HepG2 (cell line): ENCODE measurements at regions not wholly inside any gene's neighbourhood (a gene's known extent, or its start where the extent isn't known, plus 50 kb on each side); places are given as distances from the start of the nearest gene placed in this dataset.

ENCODE experiments used
- ATAC-seq: fragments of 200-7000 bp; cut with Tn5 transposase; 3 replicates; pipeline ENCODE4 v1.9.1; 2020; ENCODE audit warnings: mild to moderate bottlenecking, moderate library complexity
- BruUV-seq: library from RNA; stranded (reverse); fragments of 400-500 nt; replicated peaks from 2 replicates; lab custom pipeline; 2021; lab: Mats Ljungman, UMichigan
- CTCF ChIA-PET: fragments of 300-600 bp; formaldehyde crosslinking; extraction: SDS; loops from one replicate; lab custom pipeline; 2021; ENCODE audit warnings: low total read pairs, inconsistent platforms, low intra/inter-chr PET ratio; lab: Yijun Ruan, JAX
- POLR2A ChIA-PET: fragments of 350-600 bp; sonication (Branson Sonifier 250); formaldehyde crosslinking; loops from one replicate; lab custom pipeline; 2020; ENCODE audit warnings: antibody characterized with exemption, inconsistent platforms; lab: Yijun Ruan, JAX
- DNase-seq: peaks from one replicate; pipeline ENCODE4 v3.0.0-alpha.2; 2015; ENCODE audit warnings: low spot score
- FAIRE-seq: peaks from 3 replicates; lab custom pipeline; 2011; peaks lifted over from hg19 to GRCh38; lab: Jason Lieb, UNC
- H2AFZ ChIP-seq: one replicate; pipeline ENCODE4 v1.6.1; 2011; ENCODE audit warnings: low read length, inconsistent platforms
- H3K27ac ChIP-seq: fragments of 300-600 bp; 3 replicates; pipeline ENCODE4 v1.8.0; 2011; ENCODE audit warnings: mixed run types, mild to moderate bottlenecking, mixed read lengths, low read length, inconsistent platforms; ENCODE audit not compliant: insufficient read depth; ENCODE audit errors: extremely low read length
- H3K27me3 ChIP-seq, 2 experiments: fragments of 200-600 bp in 1 of 2; 2 replicates in 1 of 2; 3 replicates in 1 of 2; pipeline versions ENCODE4 v1.6.0 to v1.8.0; 2011; ENCODE audit warnings: low read length in 2 of 2, mild to moderate bottlenecking in 2 of 2, moderate library complexity in 2 of 2, inconsistent platforms in 1 of 2; ENCODE audit not compliant: insufficient read depth in 2 of 2, control insufficient read depth in 1 of 2
- H3K36me3 ChIP-seq, 2 experiments: fragments of 200-600 bp in 1 of 2; replicated peaks in 1 of 2; 2 replicates in 1 of 2; 3 replicates in 1 of 2; pipeline versions ENCODE4 v1.5.1 to v1.8.0; 2011; ENCODE audit warnings: low read length in 2 of 2, inconsistent platforms in 1 of 2; ENCODE audit not compliant: insufficient read depth in 2 of 2, control insufficient read depth in 1 of 2
- H3K4me1 ChIP-seq: 2 replicates; pipeline ENCODE4 v1.5.1; 2012; ENCODE audit warnings: low read length, inconsistent platforms; ENCODE audit not compliant: insufficient read depth
- H3K4me2 ChIP-seq: 2 replicates; pipeline ENCODE4 v1.6.0; 2011; ENCODE audit warnings: low read depth, low read length, inconsistent platforms
- H3K4me3 ChIP-seq, 3 experiments: fragments of 200-600 bp in 1 of 3; sonication (generic), shearing (Covaris generic) in 1 of 3; replicated peaks in 1 of 3; 2 replicates each; pipeline ENCODE4 v1.5.1; 2011 to 2016; ENCODE audit warnings: low read length in 3 of 3, inconsistent platforms in 2 of 3, low read depth in 2 of 3, mild to moderate bottlenecking in 2 of 3, control low read depth in 1 of 3, mixed read lengths in 1 of 3; ENCODE audit not compliant: insufficient read depth in 1 of 3
- H3K79me2 ChIP-seq: one replicate; pipeline ENCODE4 v1.6.1; 2011; ENCODE audit warnings: low read length, inconsistent platforms; ENCODE audit not compliant: insufficient read depth
- H3K9ac ChIP-seq: 2 replicates; pipeline ENCODE4 v1.6.0; 2011; ENCODE audit warnings: mild to moderate bottlenecking, low read depth, low read length, inconsistent platforms; ENCODE audit not compliant: insufficient read depth
- H3K9me3 ChIP-seq: 2 replicates; pipeline ENCODE4 v1.5.1; 2012; ENCODE audit warnings: mild to moderate bottlenecking, low read length
- H4K20me1 ChIP-seq: 2 replicates; pipeline ENCODE4 v1.6.0; 2011; ENCODE audit warnings: inconsistent platforms, mild to moderate bottlenecking, low read length, moderate library complexity; ENCODE audit not compliant: insufficient read depth
- CEBPG ChIP-seq: IDR thresholded peaks from 2 replicates; pipeline ENCODE4 v1.6.1; 2016
- FIP1L1 ChIP-seq: fragments of 200-400 bp; formaldehyde crosslinking; IDR thresholded peaks from 2 replicates; pipeline ENCODE4 v1.6.1; 2018; ENCODE audit warnings: low read depth, mild to moderate bottlenecking, low read length, moderate library complexity, borderline replicate concordance; ENCODE audit not compliant: insufficient read depth
- FOXO1 ChIP-seq: sonication (generic); formaldehyde crosslinking; IDR thresholded peaks from 2 replicates; pipeline ENCODE4 v1.4.0; 2020; ENCODE audit warnings: missing genetic modification reagents
- HDAC1 ChIP-seq: sonication (generic); formaldehyde crosslinking; IDR thresholded peaks from 2 replicates; pipeline ENCODE4 v1.5.1; 2020; ENCODE audit warnings: mild to moderate bottlenecking, missing genetic modification reagents
- HHEX ChIP-seq: IDR thresholded peaks from 2 replicates; pipeline ENCODE4 v1.6.1; 2016; ENCODE audit warnings: control low read depth
- KLF13 ChIP-seq: sonication (generic); formaldehyde crosslinking; IDR thresholded peaks from 2 replicates; pipeline ENCODE4 v1.4.0; 2020; ENCODE audit warnings: mild to moderate bottlenecking, missing genetic modification reagents
- NFAT5 ChIP-seq: sonication (generic); formaldehyde crosslinking; IDR thresholded peaks from 2 replicates; pipeline ENCODE4 v1.4.0; 2020; ENCODE audit warnings: missing genetic modification reagents
- POGZ ChIP-seq: sonication (generic); formaldehyde crosslinking; IDR thresholded peaks from 2 replicates; pipeline ENCODE4 v1.4.0; 2020; ENCODE audit warnings: mild to moderate bottlenecking, missing genetic modification reagents
- ZBTB8A ChIP-seq: sonication (generic); formaldehyde crosslinking; IDR thresholded peaks from 2 replicates; pipeline ENCODE4 v1.4.0; 2020; ENCODE audit warnings: mild to moderate bottlenecking, low read depth, missing genetic modification reagents, borderline replicate concordance
- WGBS: methylation state at CpG from one replicate; pipeline ENCODE4 v1.1.6; 2017; ENCODE audit warnings: low lambda C conversion rate; 5-methylcytosine and 5-hydroxymethylcytosine counted together
- in situ Hi-C: cut with HindIII; loops from 2 replicates; pipeline ENCODE4 v1.10.0; 2017; ENCODE audit warnings: low pct_unique_long_range_greater_than_20kb; ENCODE audit not compliant: extremely low pct_ligation_motif_present
- intact Hi-C: fragments of 100-400 bp; cut with micrococcal nuclease; formaldehyde crosslinking; loops from one replicate; pipeline ENCODE4 v1.10.0; 2022; ENCODE audit not compliant: unreplicated experiment

DNA sequence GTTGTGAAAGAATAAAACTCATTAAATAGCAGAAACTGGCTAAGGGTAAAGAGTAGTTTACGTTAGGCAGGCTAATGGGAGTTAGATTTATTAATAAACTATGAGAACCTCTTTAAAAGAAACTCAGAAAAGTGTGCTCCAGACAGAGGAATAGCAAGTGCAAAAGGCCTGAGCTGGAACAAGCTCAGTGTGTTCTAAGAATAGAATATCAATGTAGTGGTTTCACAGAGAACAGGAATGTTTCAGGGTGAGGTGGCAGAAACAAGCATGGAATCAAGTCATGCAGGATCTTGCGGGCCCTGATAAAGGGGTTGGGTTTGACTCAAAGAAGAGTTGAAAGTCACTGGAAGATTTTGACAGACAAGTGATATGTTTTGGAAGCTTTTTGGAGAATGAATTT lies 164.0 kb upstream of the HS3ST3A1 start (continued):
- TF ChIP-seq FOXO1 (no peak), CEBPG (CRISPR knock-in tag) (no peak), FIP1L1 (no peak), HHEX (CRISPR knock-in tag) (no peak), ZBTB8A (CRISPR knock-in tag) (no peak)

DNA sequence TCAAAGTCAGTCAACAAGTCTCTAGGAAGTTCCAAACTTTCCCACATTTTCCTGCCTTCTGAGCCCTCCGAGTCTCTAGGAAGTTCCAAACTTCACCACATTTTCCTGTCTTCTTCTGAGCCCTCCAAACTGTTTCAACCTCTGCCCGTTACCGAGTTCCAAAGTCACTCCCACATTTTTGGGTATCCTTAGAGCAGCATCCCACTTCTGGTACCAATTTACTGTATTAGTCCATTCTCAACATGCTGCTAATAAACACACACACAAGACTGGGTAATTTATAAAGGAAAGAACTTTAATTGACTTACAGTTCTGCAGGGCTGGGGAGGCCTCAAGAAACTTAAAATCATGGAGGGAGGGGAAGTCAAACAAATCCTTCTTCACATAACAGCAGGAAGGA lies 169.0 kb upstream of the HS3ST3A1 start:
- ATAC-seq (no peak), FAIRE-seq (no peak), DNase-seq (no peak)
- H3K4me3 ChIP-seq: no peak overlapping the region
- no peaks in the 10 kb centered on the region for H4K20me1 ChIP-seq
- H3K27ac ChIP-seq: no peak overlapping the region
- in situ Hi-C loops: no loop called here
- POLR2A ChIA-PET: no interaction called here
- no peak for TF ChIP-seq NFAT5 (CRISPR knock-in tag)
- TF ChIP-seq POGZ (CRISPR knock-in tag): no peak
- TF ChIP-seq HDAC1 (CRISPR knock-in tag): no peak
- TF ChIP-seq KLF13 (CRISPR knock-in tag): no peak
- no peaks in the 10 kb centered on the region for H3K36me3 ChIP-seq
- H3K4me2 ChIP-seq: no peak overlapping the region
- no TSS peak for BruUV-seq
- no peaks in the 10 kb centered on the region for H3K79me2 ChIP-seq
- H3K4me1 ChIP-seq: no peaks in the 10 kb centered on the region
- H2AFZ ChIP-seq: no peak overlapping the region
- H3K9ac ChIP-seq: no peak overlapping the region
- CTCF ChIA-PET: no interaction called here
- WGBS: 25% methylated on average over 3 of the region's 3 CpGs
- H3K9me3 ChIP-seq: peaks cover 21% of the 10 kb centered on the region
- H3K27me3 ChIP-seq: no peaks in the 10 kb centered on the region
- intact Hi-C loops: no loop called here
